ENCODE measurements at regions not wholly inside any gene's neighbourhood (a gene's known extent, or its start where the extent isn't known, plus 50 kb on each side); places are given as distances from the start of the nearest gene placed in this dataset.

- H3K27ac ChIP-seq: no peak overlapping the region
- no peaks in the 10 kb centered on the region for H3K9me3 ChIP-seq
- no peak overlapping the region for H3K4me3 ChIP-seq
- no peaks in the 10 kb centered on the region for H3K36me3 ChIP-seq
- H3K27me3 ChIP-seq (ENCODE audit: low read depth): no peaks in the 10 kb centered on the region
- no peaks in the 10 kb centered on the region for H3K4me1 ChIP-seq
- TF ChIP-seq CTCF (IDR thresholded peaks at IDR 0.05): no peak
- DNase-seq (no peak), ATAC-seq (no peak)
- intact Hi-C loops (cut with DNase I): no loop called here
These were observed 1044.4 kb upstream of the MAP3K7 start for GRCh38 chr6:91631227-91631626.

- no peak overlapping the region for H3K27ac ChIP-seq
- intact Hi-C loops (cut with DNase I): no loop called here
- no peak for TF ChIP-seq CTCF (IDR thresholded peaks at IDR 0.05)
- no peaks in the 10 kb centered on the region for H3K4me1 ChIP-seq
- H3K9me3 ChIP-seq: no peaks in the 10 kb centered on the region
- H3K27me3 ChIP-seq (ENCODE audit: low read depth): no peaks in the 10 kb centered on the region
- DNase-seq: no peak
- no peaks in the 10 kb centered on the region for H3K36me3 ChIP-seq
- no peak for ATAC-seq
- no peak overlapping the region for H3K4me3 ChIP-seq
These were observed 1040.0 kb upstream of the MAP3K7 start for GRCh38 chr6:91626911-91627310.

GRCh38 chr6:91613481-91613880 lies 1026.6 kb upstream of the MAP3K7 start:
- no peak overlapping the region for H3K4me3 ChIP-seq
- no peaks in the 10 kb centered on the region for H3K4me1 ChIP-seq
- no peak for TF ChIP-seq CTCF (IDR thresholded peaks at IDR 0.05)
- DNase-seq (no peak), ATAC-seq (no peak)
- intact Hi-C loops (cut with DNase I): no loop called here
- H3K9me3 ChIP-seq: no peaks in the 10 kb centered on the region
- no peaks in the 10 kb centered on the region for H3K36me3 ChIP-seq
- H3K27me3 ChIP-seq (ENCODE audit: low read depth): no peaks in the 10 kb centered on the region
- no peak overlapping the region for H3K27ac ChIP-seq

- no peaks in the 10 kb centered on the region for H3K4me1 ChIP-seq
- TF ChIP-seq CTCF (IDR thresholded peaks at IDR 0.05): no peak
- no peak overlapping the region for H3K27ac ChIP-seq
- ATAC-seq (no peak), DNase-seq (no peak)
- H3K4me3 ChIP-seq: no peak overlapping the region
- H3K27me3 ChIP-seq (ENCODE audit: low read depth): no peaks in the 10 kb centered on the region
- no peaks in the 10 kb centered on the region for H3K36me3 ChIP-seq
- intact Hi-C loops (cut with DNase I): no loop called here
- H3K9me3 ChIP-seq: no peaks in the 10 kb centered on the region
These were observed 1024.3 kb upstream of the MAP3K7 start for GRCh38 chr6:91611190-91611589.

GRCh38 chr6:91608428-91608827 lies 1021.6 kb upstream of the MAP3K7 start:
- DNase-seq (no peak), ATAC-seq (no peak)
- H3K4me1 ChIP-seq: no peaks in the 10 kb centered on the region
- H3K27ac ChIP-seq: no peak overlapping the region
- H3K36me3 ChIP-seq: no peaks in the 10 kb centered on the region
- H3K4me3 ChIP-seq: no peak overlapping the region
- no peaks in the 10 kb centered on the region for H3K27me3 ChIP-seq (ENCODE audit: low read depth)
- H3K9me3 ChIP-seq: no peaks in the 10 kb centered on the region
- intact Hi-C loops (cut with DNase I): no loop called here
- TF ChIP-seq CTCF (IDR thresholded peaks at IDR 0.05): no peak

Data from lower lobe of right lung (tissue), 2 donors.